Mesendoderm (in vitro differentiated cells): ENCODE measurements at regions not wholly inside any gene's neighbourhood (a gene's known extent, or its start where the extent isn't known, plus 50 kb on each side); places are given as distances from the start of the nearest gene placed in this dataset.

ENCODE experiments used
- DNase-seq: peaks from one replicate; pipeline ENCODE4 v3.0.0; 2013
- H2AK5ac ChIP-seq: 2 replicates; pipeline ENCODE4 v1.6.1; 2013; ENCODE audit warnings: low read length, inconsistent platforms
- H2BK120ac ChIP-seq: 2 replicates; pipeline ENCODE4 v1.6.1; 2013; ENCODE audit warnings: low read depth, mild to moderate bottlenecking, low read length, moderate library complexity, mixed read lengths
- H2BK15ac ChIP-seq: replicated peaks from 2 replicates; pipeline ENCODE4 v1.6.1; 2013; ENCODE audit warnings: low read depth, mild to moderate bottlenecking, moderate library complexity
- H2BK5ac ChIP-seq: 2 replicates; pipeline ENCODE4 v1.6.1; 2013; ENCODE audit warnings: low read length, inconsistent platforms
- H3K18ac ChIP-seq: 2 replicates; pipeline ENCODE4 v1.6.1; 2013; ENCODE audit warnings: mild to moderate bottlenecking, low read length, mixed read lengths
- H3K23ac ChIP-seq: one replicate; pipeline ENCODE4 v1.6.1; 2013; ENCODE audit warnings: low read length
- H3K27ac ChIP-seq: 2 replicates; pipeline ENCODE4 v1.5.1; 2013; ENCODE audit warnings: low read depth, mild to moderate bottlenecking, inconsistent platforms, low read length, moderate library complexity
- H3K27me3 ChIP-seq: 2 replicates; pipeline ENCODE4 v1.6.1; 2013; ENCODE audit warnings: low read length, control low read depth, mild to moderate bottlenecking, inconsistent platforms; ENCODE audit not compliant: insufficient read depth, poor library complexity
- H3K36me3 ChIP-seq: 2 replicates; pipeline ENCODE4 v1.6.1; 2013; ENCODE audit warnings: low read length, inconsistent platforms; ENCODE audit not compliant: control insufficient read depth, insufficient read depth
- H3K4ac ChIP-seq: one replicate; pipeline ENCODE4 v1.6.1; 2013; ENCODE audit warnings: low read depth, mild to moderate bottlenecking, low read length, moderate library complexity
- H3K4me1 ChIP-seq: 2 replicates; pipeline ENCODE4 v1.6.1; 2013; ENCODE audit warnings: low read depth, low read length, inconsistent platforms; ENCODE audit not compliant: control insufficient read depth
- H3K4me2 ChIP-seq: 2 replicates; pipeline ENCODE4 v1.6.1; 2013; ENCODE audit warnings: low read length
- H3K4me3 ChIP-seq: 2 replicates; pipeline ENCODE4 v1.5.1; 2013; ENCODE audit warnings: mild to moderate bottlenecking, low read length
- H3K56ac ChIP-seq: one replicate; pipeline ENCODE4 v1.6.1; 2013; ENCODE audit warnings: low read length
- H3K79me1 ChIP-seq: 2 replicates; pipeline ENCODE4 v1.6.1; 2013; ENCODE audit warnings: low read length, inconsistent platforms
- H3K79me2 ChIP-seq: 2 replicates; pipeline ENCODE4 v1.6.1; 2013; ENCODE audit warnings: mild to moderate bottlenecking, low read length; ENCODE audit not compliant: control insufficient read depth, insufficient read depth
- H3K9ac ChIP-seq: 2 replicates; pipeline ENCODE4 v1.6.1; 2013; ENCODE audit warnings: low read length, inconsistent platforms
- H4K5ac ChIP-seq: one replicate; pipeline ENCODE4 v1.6.1; 2013; ENCODE audit warnings: low read length
- H4K8ac ChIP-seq: one replicate; pipeline ENCODE4 v1.6.1; 2013; ENCODE audit warnings: low read depth, mild to moderate bottlenecking, control low read depth, low read length, moderate library complexity
- WGBS: extraction: QIAGEN DNeasy Blood & Tissue Kit; methylation state at CpG from one replicate; pipeline ENCODE4 v1.1.7; 2013; ENCODE audit warnings: low lambda C conversion rate, missing lambda C conversion rate; ENCODE audit not compliant: insufficient coverage; ENCODE audit errors: extremely low coverage; 5-methylcytosine and 5-hydroxymethylcytosine counted together

DNA sequence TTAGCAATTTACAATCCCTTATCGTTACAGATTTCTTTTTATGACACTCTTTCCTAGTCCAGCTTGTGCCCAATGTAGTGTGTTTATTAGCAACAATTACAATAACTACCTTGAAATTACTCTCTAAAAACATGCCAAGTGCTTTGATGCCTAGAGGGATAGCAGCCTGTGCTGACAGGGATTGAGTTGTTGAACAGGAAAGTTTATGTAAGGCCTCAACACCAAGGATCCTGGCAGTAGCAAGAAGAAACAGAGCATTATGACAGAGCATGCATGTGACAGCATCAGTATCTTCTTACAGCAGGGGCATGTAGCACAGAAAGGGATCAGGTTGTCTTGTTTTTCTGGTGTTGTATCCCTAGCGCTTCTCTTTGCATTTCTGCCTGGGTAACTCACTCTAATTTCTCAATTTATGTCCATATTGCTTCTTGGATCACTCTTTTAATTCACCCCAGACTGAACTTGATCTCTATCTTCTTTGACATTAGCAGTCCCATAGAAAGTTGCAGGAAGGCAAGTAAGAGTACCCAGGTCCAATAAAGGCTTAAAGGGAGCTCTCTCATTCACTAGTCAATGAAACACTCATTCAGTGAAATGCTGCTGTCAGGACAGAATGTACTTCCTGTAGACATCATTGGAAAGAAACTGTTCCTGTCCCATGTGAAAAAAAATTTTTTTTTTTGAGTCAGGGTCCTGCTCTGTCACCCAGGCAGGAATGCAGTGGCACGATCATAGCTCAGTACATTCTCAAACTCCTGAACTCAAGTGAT, 220.0 kb upstream of the GRIP1 start:
- H3K9ac ChIP-seq, result no peak overlapping the region
- H3K4me1 ChIP-seq, result no peaks in the 10 kb centered on the region
- H2BK120ac ChIP-seq, result no peak overlapping the region
- H3K4me3 ChIP-seq, result no peak overlapping the region
- H4K5ac ChIP-seq, result no peak overlapping the region
- H3K4me2 ChIP-seq, result no peak overlapping the region
- no peak overlapping the region for H2BK5ac ChIP-seq
- DNase-seq, result no peak
- H3K27ac ChIP-seq, result no peak overlapping the region
- no peak overlapping the region for H3K18ac ChIP-seq
- no peak overlapping the region for H3K23ac ChIP-seq
- no peak overlapping the region for H3K4ac ChIP-seq
- H3K27me3 ChIP-seq, result no peaks in the 10 kb centered on the region
- no peaks in the 10 kb centered on the region for H3K79me1 ChIP-seq
- no peak overlapping the region for H2BK15ac ChIP-seq
- H4K8ac ChIP-seq, result no peak overlapping the region
- H3K36me3 ChIP-seq, result no peaks in the 10 kb centered on the region
- no peaks in the 10 kb centered on the region for H3K79me2 ChIP-seq
- H2AK5ac ChIP-seq, result no peak overlapping the region
- no CpG with 5 or more reads among the region's 3 CpGs for WGBS
- H3K56ac ChIP-seq, result no peak overlapping the region

DNA sequence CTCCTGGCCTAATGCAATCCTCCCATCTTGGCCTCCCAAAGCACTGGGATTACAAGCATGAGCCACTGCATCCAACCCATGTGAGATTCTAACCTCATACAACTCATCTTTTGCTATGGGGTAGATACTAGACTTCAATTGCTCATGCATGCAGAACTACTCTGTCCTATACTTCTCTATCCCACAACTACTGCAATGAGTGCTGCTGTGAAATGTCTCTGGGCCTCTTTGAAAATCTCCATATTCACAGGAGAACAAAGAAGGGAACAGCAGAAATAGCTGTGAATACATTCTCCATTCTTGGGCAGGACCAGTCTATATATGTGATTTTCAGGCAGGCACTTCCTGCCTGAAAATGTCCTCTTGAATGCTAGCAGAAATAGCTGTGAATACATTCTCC, 220.7 kb upstream of the GRIP1 start:
- H3K4me1 ChIP-seq, result no peaks in the 10 kb centered on the region
- no peak overlapping the region for H3K9ac ChIP-seq
- H3K27ac ChIP-seq, result no peak overlapping the region
- H3K79me2 ChIP-seq, result no peaks in the 10 kb centered on the region
- H3K4me2 ChIP-seq, result no peak overlapping the region
- no peaks in the 10 kb centered on the region for H3K27me3 ChIP-seq
- no peak overlapping the region for H3K18ac ChIP-seq
- H3K79me1 ChIP-seq, result no peaks in the 10 kb centered on the region
- H3K23ac ChIP-seq, result no peak overlapping the region
- H4K8ac ChIP-seq, result no peak overlapping the region
- no peak for DNase-seq
- no peak overlapping the region for H2BK15ac ChIP-seq
- H3K4ac ChIP-seq, result no peak overlapping the region
- no peak overlapping the region for H2BK120ac ChIP-seq
- H2AK5ac ChIP-seq, result no peak overlapping the region
- no peak overlapping the region for H2BK5ac ChIP-seq
- H3K4me3 ChIP-seq, result no peak overlapping the region
- no peaks in the 10 kb centered on the region for H3K36me3 ChIP-seq
- no peak overlapping the region for H4K5ac ChIP-seq
- no peak overlapping the region for H3K56ac ChIP-seq

DNA sequence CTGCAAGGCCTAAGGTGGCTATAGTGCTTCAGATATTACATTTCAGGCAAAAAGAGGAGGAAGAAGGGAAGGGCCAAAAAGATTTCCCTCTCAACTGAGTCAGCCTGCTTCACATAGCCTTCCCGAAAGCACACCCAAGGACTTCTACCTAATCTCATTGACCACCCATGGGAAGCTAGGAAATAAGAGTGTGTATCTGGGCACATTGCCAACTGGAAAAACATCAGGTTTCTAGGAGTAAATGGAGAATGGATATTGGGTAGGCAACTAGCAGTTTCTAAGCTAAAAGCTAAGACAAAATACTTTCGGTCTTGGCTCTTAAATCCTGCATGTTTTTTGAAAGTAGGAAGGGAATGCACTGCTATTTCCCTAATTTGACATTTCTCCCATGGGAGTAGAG, 221.7 kb upstream of the GRIP1 start:
- Histone ChIP-seq H3K27me3 (no peaks in the 10 kb centered on the region), H3K56ac (no peak overlapping the region), H3K9ac (no peak overlapping the region), H3K27ac (no peak overlapping the region), H2BK15ac (no peak overlapping the region), H4K8ac (no peak overlapping the region), H3K18ac (no peak overlapping the region), H3K79me1 (no peaks in the 10 kb centered on the region), H2BK120ac (no peak overlapping the region), H2AK5ac (no peak overlapping the region), H3K4me3 (no peak overlapping the region), H2BK5ac (no peak overlapping the region), H3K4me2 (no peak overlapping the region), H4K5ac (no peak overlapping the region), H3K79me2 (no peaks in the 10 kb centered on the region), H3K4me1 (no peaks in the 10 kb centered on the region), H3K36me3 (no peaks in the 10 kb centered on the region), H3K4ac (no peak overlapping the region), H3K23ac (no peak overlapping the region)
- DNase-seq, result no peak
- WGBS, result no CpG with 5 or more reads among the region's 2 CpGs

DNA sequence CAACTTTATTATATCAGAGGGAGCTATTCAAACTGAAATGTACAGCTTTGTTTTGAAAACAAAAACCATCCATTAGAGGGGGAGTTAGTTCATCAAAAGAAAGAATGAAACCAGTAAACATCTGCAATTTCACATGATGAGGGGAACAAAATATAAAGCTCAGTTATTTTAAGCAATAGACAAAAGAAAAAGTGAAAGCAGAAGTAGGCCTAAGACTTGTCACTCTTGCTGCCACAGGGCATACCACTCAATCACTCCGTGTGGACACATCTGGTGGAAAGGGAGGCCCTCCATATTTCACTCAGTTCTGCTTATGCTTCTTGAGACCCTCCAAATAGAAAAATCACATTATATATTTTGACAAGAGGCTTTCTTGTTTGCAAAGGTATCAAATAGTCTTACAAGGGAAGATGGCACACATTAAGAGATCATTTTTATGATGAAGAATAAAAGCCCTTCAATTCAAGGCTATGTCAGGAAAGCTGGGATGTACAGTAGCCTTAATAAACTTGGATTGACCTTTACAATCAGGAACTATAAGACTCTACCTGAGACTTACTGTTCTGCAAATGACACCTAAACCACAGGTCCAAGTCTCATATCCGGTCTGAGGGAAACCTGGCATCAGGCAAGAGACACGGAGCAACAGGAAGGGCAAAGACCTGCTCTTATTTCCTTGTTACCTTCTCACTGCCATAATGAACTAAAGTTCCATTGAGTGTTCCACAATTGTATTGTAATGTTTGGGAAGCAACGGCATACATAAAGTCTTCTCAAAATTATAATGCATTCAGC, 222.5 kb upstream of the GRIP1 start:
- Histone ChIP-seq H3K4me3 (no peak overlapping the region), H2BK5ac (no peak overlapping the region), H2BK120ac (no peak overlapping the region), H3K18ac (no peak overlapping the region), H3K9ac (no peak overlapping the region), H2AK5ac (no peak overlapping the region), H4K5ac (no peak overlapping the region), H3K23ac (no peak overlapping the region), H3K4me1 (no peaks in the 10 kb centered on the region), H3K27ac (no peak overlapping the region), H3K79me1 (no peaks in the 10 kb centered on the region), H3K27me3 (no peaks in the 10 kb centered on the region), H2BK15ac (no peak overlapping the region), H3K4ac (no peak overlapping the region), H3K36me3 (no peaks in the 10 kb centered on the region), H3K79me2 (no peaks in the 10 kb centered on the region), H3K4me2 (no peak overlapping the region), H3K56ac (no peak overlapping the region), H4K8ac (no peak overlapping the region)
- no peak for DNase-seq
- no CpG with 5 or more reads among the region's 4 CpGs for WGBS

DNA sequence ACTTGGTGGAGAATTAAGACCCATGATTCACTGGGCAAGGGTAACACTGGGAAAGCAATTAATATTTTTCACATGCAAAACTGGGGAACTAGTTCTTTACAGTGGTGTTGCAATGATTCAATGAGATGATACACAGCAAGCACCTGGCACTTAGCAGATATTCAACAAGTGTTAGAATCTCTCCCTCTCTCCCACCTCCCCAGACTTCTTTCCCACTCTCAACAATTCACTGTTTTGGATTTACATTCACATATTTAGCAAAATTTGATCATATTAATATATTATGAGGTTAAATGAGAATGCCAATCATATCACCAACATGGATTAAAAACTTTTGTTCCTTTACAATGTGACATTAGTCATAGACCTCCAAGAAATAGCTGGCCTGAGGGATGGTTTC, 223.1 kb upstream of the GRIP1 start:
- H3K36me3 ChIP-seq, result no peaks in the 10 kb centered on the region
- no peak overlapping the region for H3K23ac ChIP-seq
- no peak overlapping the region for H3K4me2 ChIP-seq
- H3K79me1 ChIP-seq, result no peaks in the 10 kb centered on the region
- H3K18ac ChIP-seq, result no peak overlapping the region
- no peaks in the 10 kb centered on the region for H3K27me3 ChIP-seq
- no peak overlapping the region for H3K4ac ChIP-seq
- H4K5ac ChIP-seq, result no peak overlapping the region
- H2AK5ac ChIP-seq, result no peak overlapping the region
- H4K8ac ChIP-seq, result no peak overlapping the region
- DNase-seq, result no peak
- no peak overlapping the region for H3K27ac ChIP-seq
- no peak overlapping the region for H3K56ac ChIP-seq
- no peaks in the 10 kb centered on the region for H3K79me2 ChIP-seq
- H2BK5ac ChIP-seq, result no peak overlapping the region
- no peak overlapping the region for H3K4me3 ChIP-seq
- no peaks in the 10 kb centered on the region for H3K4me1 ChIP-seq
- no peak overlapping the region for H2BK120ac ChIP-seq
- no peak overlapping the region for H3K9ac ChIP-seq
- no peak overlapping the region for H2BK15ac ChIP-seq
